Endodermal cell (in vitro differentiated cells): ENCODE measurements at regions not wholly inside any gene's neighbourhood (a gene's known extent, or its start where the extent isn't known, plus 50 kb on each side); places are given as distances from the start of the nearest gene placed in this dataset.

Experiments used
- DNase-seq: peaks from one replicate; pipeline ENCODE4 v3.0.0-alpha.2; 2017
- H3K27ac ChIP-seq: 2 replicates; pipeline ENCODE4 v1.5.1; 2013; ENCODE audit warnings: mild to moderate bottlenecking, low read depth, low read length, moderate library complexity
- H3K27me3 ChIP-seq: 2 replicates; pipeline ENCODE4 v1.6.1; 2013; ENCODE audit warnings: mild to moderate bottlenecking, low read length, moderate library complexity; ENCODE audit not compliant: insufficient read depth, control insufficient read depth, poor library complexity, severe bottlenecking
- H3K36me3 ChIP-seq: 2 replicates; pipeline ENCODE4 v1.7.0; 2013; ENCODE audit warnings: mild to moderate bottlenecking, low read length, moderate library complexity; ENCODE audit not compliant: control insufficient read depth, insufficient read depth
- H3K4me1 ChIP-seq: one replicate; pipeline ENCODE4 v1.7.0; 2013; ENCODE audit warnings: low read length; ENCODE audit not compliant: control insufficient read depth, insufficient read depth
- H3K4me3 ChIP-seq: 2 replicates; pipeline ENCODE4 v1.5.1; 2013; ENCODE audit warnings: mild to moderate bottlenecking, low read length, moderate library complexity
- H3K9ac ChIP-seq: 2 replicates; pipeline ENCODE4 v1.6.1; 2013; ENCODE audit warnings: mild to moderate bottlenecking, low read length, moderate library complexity; ENCODE audit not compliant: poor library complexity, severe bottlenecking; ENCODE audit errors: extremely low read depth
- H3K9me3 ChIP-seq: 2 replicates; pipeline ENCODE4 v1.6.1; 2013; ENCODE audit warnings: mild to moderate bottlenecking, low read length, moderate library complexity; ENCODE audit not compliant: control insufficient read depth
- H3K27ac Mint-ChIP-seq: 2 replicates; pipeline ENCODE4 v1.8.0; 2020; ENCODE audit warnings: mixed read lengths
- H3K27me3 Mint-ChIP-seq: 2 replicates; pipeline ENCODE4 v1.8.0; 2021; ENCODE audit warnings: mild to moderate bottlenecking, mixed read lengths; ENCODE audit not compliant: insufficient read depth
- H3K36me3 Mint-ChIP-seq: 2 replicates; pipeline ENCODE4 v1.8.0; 2020; ENCODE audit warnings: low read depth, mixed read lengths
- H3K4me1 Mint-ChIP-seq: 2 replicates; pipeline ENCODE4 v1.8.0; 2020; ENCODE audit warnings: mixed read lengths
- H3K4me3 Mint-ChIP-seq: 2 replicates; pipeline ENCODE4 v1.8.0; 2020; ENCODE audit warnings: mild to moderate bottlenecking, moderate library complexity, mixed read lengths
- H3K9me3 Mint-ChIP-seq: 2 replicates; pipeline ENCODE4 v1.8.0; 2020; ENCODE audit warnings: mild to moderate bottlenecking, mixed read lengths
- WGBS, 2 experiments: methylation state at CpG; one replicate each; pipeline versions ENCODE4 v1.1.5 to v1.1.7; 2013; ENCODE audit warnings: missing lambda C conversion rate in 2 of 2, mixed read lengths in 1 of 2; ENCODE audit not compliant: insufficient coverage in 1 of 2, insufficient read length in 1 of 2; 5-methylcytosine and 5-hydroxymethylcytosine counted together
- TF ChIP-seq, protein P1 (sequence below): fragments of 200-600 bp; sonication (generic); conservative IDR thresholded peaks from 2 replicates; pipeline ENCODE4 v1.5.0; 2021; ENCODE audit warnings: antibody characterized with exemption, mild to moderate bottlenecking

DNA sequence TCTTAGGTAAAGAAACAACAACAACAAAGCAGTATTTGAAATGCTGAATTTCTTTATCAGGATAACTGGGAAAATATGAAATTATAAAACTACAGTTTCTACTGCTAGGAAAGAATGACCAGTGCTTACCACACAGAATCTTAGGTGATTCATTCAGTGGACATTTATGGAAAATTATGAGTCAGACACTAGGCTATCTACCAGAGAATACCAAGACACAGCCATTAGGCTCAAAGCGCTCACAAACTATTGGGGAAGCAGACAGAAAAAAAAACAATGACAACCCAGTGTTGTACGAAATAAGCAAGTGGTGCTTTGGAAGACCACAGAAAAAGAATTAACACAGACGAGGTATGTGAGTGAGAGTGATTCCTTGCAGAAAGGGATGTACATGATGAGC, 1019.5 kb downstream of the PCDH9 start:
- H3K4me1 Mint-ChIP-seq: no peaks in the 10 kb centered on the region

DNA sequence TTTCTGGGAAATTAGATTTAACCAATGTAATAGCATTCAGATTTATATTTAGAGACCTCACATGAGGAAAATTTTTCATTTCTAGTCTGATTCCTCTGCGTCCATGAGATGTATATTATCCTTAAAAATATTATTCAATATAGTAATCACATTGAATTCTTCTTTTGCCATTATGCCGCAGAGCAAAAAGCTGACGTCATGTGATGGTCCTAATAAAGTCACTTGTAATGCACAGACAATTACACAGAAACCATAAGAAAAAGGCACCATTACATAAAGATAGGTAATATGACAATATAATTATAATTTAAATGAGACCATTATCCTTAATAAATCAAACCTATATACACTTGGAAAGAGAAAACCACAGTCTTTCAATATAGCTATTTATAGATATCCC, 1021.5 kb downstream of the PCDH9 start:
- no peaks in the 10 kb centered on the region for H3K36me3 Mint-ChIP-seq
- no peak overlapping the region for H3K4me3 Mint-ChIP-seq
- no peaks in the 10 kb centered on the region for H3K4me1 ChIP-seq
- no peak overlapping the region for H3K4me3 ChIP-seq
- no peaks in the 10 kb centered on the region for H3K9me3 ChIP-seq
- H3K4me1 Mint-ChIP-seq: no peaks in the 10 kb centered on the region
- H3K9me3 Mint-ChIP-seq: no peaks in the 10 kb centered on the region
- 100% methylated on average over 2 of the region's 3 CpGs; no CpG with 5 or more reads in 1 of the 2 experiments for WGBS, 2 experiments
- peaks cover 13% of the 10 kb centered on the region for H3K27me3 Mint-ChIP-seq
- no peak for DNase-seq
- TF ChIP-seq, protein P1, sequence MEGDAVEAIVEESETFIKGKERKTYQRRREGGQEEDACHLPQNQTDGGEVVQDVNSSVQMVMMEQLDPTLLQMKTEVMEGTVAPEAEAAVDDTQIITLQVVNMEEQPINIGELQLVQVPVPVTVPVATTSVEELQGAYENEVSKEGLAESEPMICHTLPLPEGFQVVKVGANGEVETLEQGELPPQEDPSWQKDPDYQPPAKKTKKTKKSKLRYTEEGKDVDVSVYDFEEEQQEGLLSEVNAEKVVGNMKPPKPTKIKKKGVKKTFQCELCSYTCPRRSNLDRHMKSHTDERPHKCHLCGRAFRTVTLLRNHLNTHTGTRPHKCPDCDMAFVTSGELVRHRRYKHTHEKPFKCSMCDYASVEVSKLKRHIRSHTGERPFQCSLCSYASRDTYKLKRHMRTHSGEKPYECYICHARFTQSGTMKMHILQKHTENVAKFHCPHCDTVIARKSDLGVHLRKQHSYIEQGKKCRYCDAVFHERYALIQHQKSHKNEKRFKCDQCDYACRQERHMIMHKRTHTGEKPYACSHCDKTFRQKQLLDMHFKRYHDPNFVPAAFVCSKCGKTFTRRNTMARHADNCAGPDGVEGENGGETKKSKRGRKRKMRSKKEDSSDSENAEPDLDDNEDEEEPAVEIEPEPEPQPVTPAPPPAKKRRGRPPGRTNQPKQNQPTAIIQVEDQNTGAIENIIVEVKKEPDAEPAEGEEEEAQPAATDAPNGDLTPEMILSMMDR: no peak
- H3K27ac ChIP-seq: no peak overlapping the region
- no peaks in the 10 kb centered on the region for H3K36me3 ChIP-seq
- H3K9ac ChIP-seq: no peak overlapping the region
- H3K27ac Mint-ChIP-seq: no peak overlapping the region
- peaks cover 21% of the 10 kb centered on the region for H3K27me3 ChIP-seq

More for the DNA sequence above, 1019.5 kb downstream of the PCDH9 start:
- Mint-ChIP-seq H3K27me3 (peaks cover 29% of the 10 kb centered on the region), H3K36me3 (no peaks in the 10 kb centered on the region), H3K9me3 (no peaks in the 10 kb centered on the region), H3K4me3 (no peak overlapping the region), H3K27ac (no peak overlapping the region)
- Histone ChIP-seq H3K9ac (no peak overlapping the region), H3K27ac (no peak overlapping the region), H3K4me3 (no peak overlapping the region), H3K27me3 (peaks cover 42% of the 10 kb centered on the region), H3K4me1 (no peaks in the 10 kb centered on the region), H3K36me3 (no peaks in the 10 kb centered on the region), H3K9me3 (no peaks in the 10 kb centered on the region)
- WGBS, 2 experiments: 85 to 93% methylated on average over 3 of the region's 3 CpGs
- DNase-seq: no peak
- TF ChIP-seq, protein P1: no peak

DNA sequence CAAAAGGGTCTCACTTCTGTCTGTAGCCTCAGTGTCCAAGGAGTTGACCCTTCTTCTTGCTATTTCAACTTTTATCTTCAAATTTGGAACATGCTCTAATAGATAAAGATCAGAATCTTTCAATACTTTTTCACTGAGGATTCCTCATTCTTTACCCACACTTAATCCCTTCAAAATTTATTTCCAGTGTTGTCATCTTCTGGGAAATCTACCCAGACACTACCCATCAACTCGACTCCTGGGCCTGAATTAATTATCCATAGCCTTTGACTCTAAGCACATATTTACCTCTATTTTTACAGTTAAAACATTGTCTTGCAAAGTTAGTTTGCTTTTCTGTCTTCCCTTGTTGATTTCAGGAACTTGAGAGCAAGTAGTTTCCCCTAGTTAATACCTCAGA, 1022.5 kb downstream of the PCDH9 start:
- Histone ChIP-seq H3K27ac (no peak overlapping the region), H3K36me3 (no peaks in the 10 kb centered on the region), H3K27me3 (peaks cover 11% of the 10 kb centered on the region), H3K4me3 (no peak overlapping the region), H3K4me1 (no peaks in the 10 kb centered on the region), H3K9me3 (no peaks in the 10 kb centered on the region), H3K9ac (no peak overlapping the region)
- peaks cover 4% of the 10 kb centered on the region for H3K27me3 Mint-ChIP-seq
- no peak for DNase-seq
- WGBS, 2 experiments: 86 to 100% methylated on average over 1 of the region's 1 CpG
- H3K27ac Mint-ChIP-seq: no peak overlapping the region
- H3K36me3 Mint-ChIP-seq: no peaks in the 10 kb centered on the region
- no peaks in the 10 kb centered on the region for H3K9me3 Mint-ChIP-seq
- TF ChIP-seq, protein P1: no peak
- H3K4me3 Mint-ChIP-seq: no peak overlapping the region
- no peaks in the 10 kb centered on the region for H3K4me1 Mint-ChIP-seq
